HepG2 (cell line): ENCODE measurements at regions not wholly inside any gene's neighbourhood (a gene's known extent, or its start where the extent isn't known, plus 50 kb on each side); places are given as distances from the start of the nearest gene placed in this dataset.
A peak's percentile ranks its signal among the peaks of the same experiment; 100 is the strongest.

Source experiments
- ATAC-seq: fragments of 200-7000 bp; cut with Tn5 transposase; 3 replicates; pipeline ENCODE4 v1.9.1; 2020; ENCODE audit warnings: mild to moderate bottlenecking, moderate library complexity
- BruUV-seq: library from RNA; stranded (reverse); fragments of 400-500 nt; replicated peaks from 2 replicates; lab custom pipeline; 2021; lab: Mats Ljungman, UMichigan
- CTCF ChIA-PET: fragments of 300-600 bp; formaldehyde crosslinking; extraction: SDS; loops from one replicate; lab custom pipeline; 2021; ENCODE audit warnings: low total read pairs, inconsistent platforms, low intra/inter-chr PET ratio; lab: Yijun Ruan, JAX
- POLR2A ChIA-PET: fragments of 350-600 bp; sonication (Branson Sonifier 250); formaldehyde crosslinking; loops from one replicate; lab custom pipeline; 2020; ENCODE audit warnings: antibody characterized with exemption, inconsistent platforms; lab: Yijun Ruan, JAX
- DNase-seq: peaks from one replicate; pipeline ENCODE4 v3.0.0-alpha.2; 2015; ENCODE audit warnings: low spot score
- FAIRE-seq: peaks from 3 replicates; lab custom pipeline; 2011; peaks lifted over from hg19 to GRCh38; lab: Jason Lieb, UNC
- H2AFZ ChIP-seq: one replicate; pipeline ENCODE4 v1.6.1; 2011; ENCODE audit warnings: low read length, inconsistent platforms
- H3K27ac ChIP-seq: fragments of 300-600 bp; 3 replicates; pipeline ENCODE4 v1.8.0; 2011; ENCODE audit warnings: mixed run types, mild to moderate bottlenecking, mixed read lengths, low read length, inconsistent platforms; ENCODE audit not compliant: insufficient read depth; ENCODE audit errors: extremely low read length
- H3K27me3 ChIP-seq, 2 experiments: fragments of 200-600 bp in 1 of 2; 2 replicates in 1 of 2; 3 replicates in 1 of 2; pipeline versions ENCODE4 v1.6.0 to v1.8.0; 2011; ENCODE audit warnings: low read length in 2 of 2, mild to moderate bottlenecking in 2 of 2, moderate library complexity in 2 of 2, inconsistent platforms in 1 of 2; ENCODE audit not compliant: insufficient read depth in 2 of 2, control insufficient read depth in 1 of 2
- H3K36me3 ChIP-seq, 2 experiments: fragments of 200-600 bp in 1 of 2; replicated peaks in 1 of 2; 2 replicates in 1 of 2; 3 replicates in 1 of 2; pipeline versions ENCODE4 v1.5.1 to v1.8.0; 2011; ENCODE audit warnings: low read length in 2 of 2, inconsistent platforms in 1 of 2; ENCODE audit not compliant: insufficient read depth in 2 of 2, control insufficient read depth in 1 of 2
- H3K4me1 ChIP-seq: 2 replicates; pipeline ENCODE4 v1.5.1; 2012; ENCODE audit warnings: low read length, inconsistent platforms; ENCODE audit not compliant: insufficient read depth
- H3K4me2 ChIP-seq: 2 replicates; pipeline ENCODE4 v1.6.0; 2011; ENCODE audit warnings: low read depth, low read length, inconsistent platforms
- H3K4me3 ChIP-seq, 3 experiments: fragments of 200-600 bp in 1 of 3; sonication (generic), shearing (Covaris generic) in 1 of 3; replicated peaks in 1 of 3; 2 replicates each; pipeline ENCODE4 v1.5.1; 2011 to 2016; ENCODE audit warnings: low read length in 3 of 3, inconsistent platforms in 2 of 3, low read depth in 2 of 3, mild to moderate bottlenecking in 2 of 3, control low read depth in 1 of 3, mixed read lengths in 1 of 3; ENCODE audit not compliant: insufficient read depth in 1 of 3
- H3K79me2 ChIP-seq: one replicate; pipeline ENCODE4 v1.6.1; 2011; ENCODE audit warnings: low read length, inconsistent platforms; ENCODE audit not compliant: insufficient read depth
- H3K9ac ChIP-seq: 2 replicates; pipeline ENCODE4 v1.6.0; 2011; ENCODE audit warnings: mild to moderate bottlenecking, low read depth, low read length, inconsistent platforms; ENCODE audit not compliant: insufficient read depth
- H3K9me3 ChIP-seq: 2 replicates; pipeline ENCODE4 v1.5.1; 2012; ENCODE audit warnings: mild to moderate bottlenecking, low read length
- H4K20me1 ChIP-seq: 2 replicates; pipeline ENCODE4 v1.6.0; 2011; ENCODE audit warnings: inconsistent platforms, mild to moderate bottlenecking, low read length, moderate library complexity; ENCODE audit not compliant: insufficient read depth
- ESRRA ChIP-seq: sonication (generic); formaldehyde crosslinking; IDR thresholded peaks from 2 replicates; pipeline ENCODE4 v1.5.1; 2020; ENCODE audit warnings: mild to moderate bottlenecking, low read depth, missing genetic modification reagents
- HNF4A ChIP-seq: sonication (generic); formaldehyde crosslinking; IDR thresholded peaks from 2 replicates; pipeline ENCODE4 v1.4.0; 2020; ENCODE audit warnings: missing genetic modification reagents
- HNF4G ChIP-seq, 2 experiments: sonication (generic) in 1 of 2; formaldehyde crosslinking in 1 of 2; IDR thresholded peaks; 2 replicates each; pipeline versions ENCODE4 v1.4.0 to v1.6.1; 2011 to 2020; ENCODE audit warnings: borderline replicate concordance in 2 of 2, low read depth in 2 of 2, mild to moderate bottlenecking in 2 of 2, low read length in 1 of 2, missing genetic modification reagents in 1 of 2, moderate library complexity in 1 of 2
- LCORL ChIP-seq, 2 experiments: fragments of 450-650 bp in 1 of 2; sonication (generic) in 1 of 2; formaldehyde crosslinking in 1 of 2; IDR thresholded peaks; 2 replicates each; pipeline versions ENCODE4 v1.5.0 to v1.6.1; 2017 to 2020; ENCODE audit warnings: antibody characterized with exemption in 1 of 2, missing genetic modification reagents in 1 of 2
- WGBS: methylation state at CpG from one replicate; pipeline ENCODE4 v1.1.6; 2017; ENCODE audit warnings: low lambda C conversion rate; 5-methylcytosine and 5-hydroxymethylcytosine counted together
- in situ Hi-C: cut with HindIII; loops from 2 replicates; pipeline ENCODE4 v1.10.0; 2017; ENCODE audit warnings: low pct_unique_long_range_greater_than_20kb; ENCODE audit not compliant: extremely low pct_ligation_motif_present
- intact Hi-C: fragments of 100-400 bp; cut with micrococcal nuclease; formaldehyde crosslinking; loops from one replicate; pipeline ENCODE4 v1.10.0; 2022; ENCODE audit not compliant: unreplicated experiment
- TF ChIP-seq, protein P1 (sequence below): sonication (generic); formaldehyde crosslinking; IDR thresholded peaks from 2 replicates; pipeline ENCODE4 v1.5.0; 2020; ENCODE audit warnings: missing genetic modification reagents
- TF ChIP-seq, protein P2 (sequence below): sonication (generic); formaldehyde crosslinking; IDR thresholded peaks from 2 replicates; pipeline ENCODE4 v1.8.0; 2022; ENCODE audit warnings: low read depth, missing genetic modification reagents

DNA sequence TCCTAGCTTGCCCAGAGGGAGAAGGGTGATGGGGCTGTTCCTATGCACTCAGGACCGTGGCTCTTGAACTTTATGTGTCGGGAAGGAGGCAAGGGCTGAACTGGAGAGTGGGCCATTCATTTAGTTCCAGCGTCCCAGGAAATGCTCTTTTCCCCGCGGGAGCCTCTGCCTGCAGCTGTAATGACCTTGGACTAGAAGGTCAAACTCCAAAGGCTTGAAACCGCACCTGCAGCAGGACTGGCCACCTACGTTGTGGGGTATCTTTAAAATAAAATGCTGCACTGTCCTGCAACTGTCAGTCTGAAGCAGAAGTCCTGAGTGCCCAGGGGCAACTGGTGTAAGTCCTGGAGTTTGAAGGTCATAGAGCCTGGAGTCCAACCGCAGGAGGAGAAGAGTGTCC, 61.5 kb upstream of the LSM6 start:
- H3K4me1 ChIP-seq = peaks cover 17% of the 10 kb centered on the region
- BruUV-seq = no TSS peak
- no peaks in the 10 kb centered on the region; a peak in 1 of 5 replicates for H3K27me3 ChIP-seq
- H3K27ac ChIP-seq = no peak overlapping the region
- ChIA-PET POLR2A (no interaction called here), CTCF (no interaction called here)
- H3K4me3 ChIP-seq = no peak overlapping the region
- no peaks in the 10 kb centered on the region for H3K9me3 ChIP-seq
- no peak overlapping the region for H2AFZ ChIP-seq
- DNase-seq (no peak), ATAC-seq (peak; percentile 84), FAIRE-seq (no peak)
- TF ChIP-seq, protein P1, sequence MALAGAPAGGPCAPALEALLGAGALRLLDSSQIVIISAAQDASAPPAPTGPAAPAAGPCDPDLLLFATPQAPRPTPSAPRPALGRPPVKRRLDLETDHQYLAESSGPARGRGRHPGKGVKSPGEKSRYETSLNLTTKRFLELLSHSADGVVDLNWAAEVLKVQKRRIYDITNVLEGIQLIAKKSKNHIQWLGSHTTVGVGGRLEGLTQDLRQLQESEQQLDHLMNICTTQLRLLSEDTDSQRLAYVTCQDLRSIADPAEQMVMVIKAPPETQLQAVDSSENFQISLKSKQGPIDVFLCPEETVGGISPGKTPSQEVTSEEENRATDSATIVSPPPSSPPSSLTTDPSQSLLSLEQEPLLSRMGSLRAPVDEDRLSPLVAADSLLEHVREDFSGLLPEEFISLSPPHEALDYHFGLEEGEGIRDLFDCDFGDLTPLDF (CRISPR knock-in tag) = no peak
- TF ChIP-seq HNF4G (IDR thresholded peaks at IDR 0.05; ENCODE audit: borderline replicate concordance, low read depth, low read length) (0 out of 2 replicates have a peak, but pooled peaks have one; percentile 6), HNF4G (CRISPR knock-in tag; IDR thresholded peaks at IDR 0.05; ENCODE audit: borderline replicate concordance, low read depth) (no peak), LCORL (IDR thresholded peaks at IDR 0.05) (no peak), LCORL (CRISPR knock-in tag; IDR thresholded peaks at IDR 0.05) (0 out of 2 replicates have a peak, but pooled peaks have one; percentile 25), ESRRA (peak; percentile 87), HNF4A (CRISPR knock-in tag) (peak; percentile 70)
- TF ChIP-seq, protein P2, sequence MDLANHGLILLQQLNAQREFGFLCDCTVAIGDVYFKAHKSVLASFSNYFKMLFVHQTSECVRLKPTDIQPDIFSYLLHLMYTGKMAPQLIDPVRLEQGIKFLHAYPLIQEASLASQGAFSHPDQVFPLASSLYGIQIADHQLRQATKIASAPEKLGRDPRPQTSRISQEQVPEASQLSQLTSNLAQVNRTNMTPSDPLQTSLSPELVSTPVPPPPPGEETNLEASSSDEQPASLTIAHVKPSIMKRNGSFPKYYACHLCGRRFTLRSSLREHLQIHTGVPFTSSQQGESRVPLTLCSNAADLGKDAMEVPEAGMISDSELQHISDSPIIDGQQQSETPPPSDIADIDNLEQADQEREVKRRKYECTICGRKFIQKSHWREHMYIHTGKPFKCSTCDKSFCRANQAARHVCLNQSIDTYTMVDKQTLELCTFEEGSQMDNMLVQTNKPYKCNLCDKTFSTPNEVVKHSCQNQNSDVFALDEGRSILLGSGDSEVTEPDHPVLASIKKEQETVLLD (CRISPR knock-in tag) = no peak
- peak overlapping the region; percentile 41 for H3K4me2 ChIP-seq
- no peaks in the 10 kb centered on the region for H3K79me2 ChIP-seq
- intact Hi-C loops (no loop called here), in situ Hi-C loops (no loop called here)
- no peak overlapping the region for H3K9ac ChIP-seq
- 4% methylated on average over 6 of the region's 8 CpGs for WGBS
- no peaks in the 10 kb centered on the region for H3K36me3 ChIP-seq
- H4K20me1 ChIP-seq = no peaks in the 10 kb centered on the region
